Stimulated activated CD4-positive, alpha-beta T cell treated with anti-CD3 and anti-CD28 coated beads, Interleukin-12 subunit alpha, Interleukin-12 subunit beta, amount 100 ng/mL, for 48 hours (primary cell): ENCODE measurements at regions not wholly inside any gene's neighbourhood (a gene's known extent, or its start where the extent isn't known, plus 50 kb on each side); places are given as distances from the start of the nearest gene placed in this dataset.

Experiments
- DNase-seq, 3 donors: peaks; one replicate each; pipeline ENCODE4 v3.0.0-alpha.2; 2020; ENCODE audit warnings: low read depth in 2 of 3, low spot score in 1 of 3

- DNase-seq: no peak
These were observed 537.7 kb upstream of the MDFIC2 start for GRCh38 chr3:70849911-70850699.

- DNase-seq: no peak
These were observed 527.9 kb upstream of the MDFIC2 start for GRCh38 chr3:70840106-70840870.

GRCh38 chr3:70833239-70833960 is 521.0 kb upstream of the MDFIC2 start:
- DNase-seq: no peak

- DNase-seq: no peak
These were observed 520.4 kb upstream of the MDFIC2 start for GRCh38 chr3:70832834-70833205.

GRCh38 chr3:70832089-70832833 is 519.8 kb upstream of the MDFIC2 start:
- DNase-seq: no peak

- DNase-seq: no peak
These were observed 516.7 kb upstream of the MDFIC2 start for GRCh38 chr3:70829092-70829491.

- no peak for DNase-seq
These were observed 512.3 kb upstream of the MDFIC2 start for GRCh38 chr3:70824773-70825172.

- DNase-seq: no peak
These were observed 511.6 kb upstream of the MDFIC2 start for GRCh38 chr3:70824078-70824477.

- no peak for DNase-seq
These were observed 511.2 kb upstream of the MDFIC2 start for GRCh38 chr3:70823622-70824021.

- no peak for DNase-seq
These were observed 510.2 kb upstream of the MDFIC2 start for GRCh38 chr3:70822669-70823068.

- no peak for DNase-seq
These were observed 509.2 kb upstream of the MDFIC2 start for GRCh38 chr3:70821602-70822001.

GRCh38 chr3:70820397-70820796 is 508.0 kb upstream of the MDFIC2 start:
- no peak for DNase-seq

GRCh38 chr3:70818145-70818544 is 505.7 kb upstream of the MDFIC2 start:
- DNase-seq: no peak

GRCh38 chr3:70816346-70816745 is 503.9 kb upstream of the MDFIC2 start:
- DNase-seq: no peak

- no peak for DNase-seq
These were observed 503.4 kb upstream of the MDFIC2 start for GRCh38 chr3:70815817-70816216.

- no peak for DNase-seq
These were observed 500.9 kb upstream of the MDFIC2 start for GRCh38 chr3:70813311-70813710.

- DNase-seq: no peak
These were observed 499.4 kb upstream of the MDFIC2 start for GRCh38 chr3:70811880-70812279.

- DNase-seq: no peak
These were observed 496.4 kb upstream of the MDFIC2 start for GRCh38 chr3:70808881-70809280.

GRCh38 chr3:70806556-70806955 is 494.1 kb upstream of the MDFIC2 start:
- no peak for DNase-seq

GRCh38 chr3:70806021-70806420 is 493.6 kb upstream of the MDFIC2 start:
- no peak for DNase-seq
